NCI-H510A (cell line): ENCODE measurements at regions not wholly inside any gene's neighbourhood (a gene's known extent, or its start where the extent isn't known, plus 50 kb on each side); places are given as distances from the start of the nearest gene placed in this dataset.

Source experiments
- DNase-seq: peaks from one replicate; lab custom pipeline; 2025; lab: John Stamatoyannopoulos, UW

GRCh38 chr2:236855176-236855865 lies 230.4 kb upstream of the COPS8 start:
- no peak for DNase-seq

GRCh38 chr2:236855866-236856847 lies 229.5 kb upstream of the COPS8 start:
- no peak for DNase-seq

GRCh38 chr2:236856848-236857235 lies 228.8 kb upstream of the COPS8 start:
- DNase-seq, result no peak

GRCh38 chr2:236857246-236857645 lies 228.4 kb upstream of the COPS8 start:
- DNase-seq, result no peak

GRCh38 chr2:236857781-236858180 lies 227.9 kb upstream of the COPS8 start:
- no peak for DNase-seq

- DNase-seq, result no peak
These were observed 227.0 kb upstream of the COPS8 start for GRCh38 chr2:236858661-236859060.

- no peak for DNase-seq
These were observed 225.8 kb upstream of the COPS8 start for GRCh38 chr2:236859908-236860307.

- no peak for DNase-seq
These were observed 224.4 kb upstream of the COPS8 start for GRCh38 chr2:236861196-236861875.

GRCh38 chr2:236861944-236862343 lies 223.7 kb upstream of the COPS8 start:
- no peak for DNase-seq

- no peak for DNase-seq
These were observed 223.2 kb upstream of the COPS8 start for GRCh38 chr2:236862526-236862925.

GRCh38 chr2:236862961-236863728 lies 222.5 kb upstream of the COPS8 start:
- no peak for DNase-seq

- DNase-seq, result no peak
These were observed 222.0 kb upstream of the COPS8 start for GRCh38 chr2:236863729-236864126.

- no peak for DNase-seq
These were observed 220.6 kb upstream of the COPS8 start for GRCh38 chr2:236865052-236865451.

GRCh38 chr2:236866542-236867340 lies 218.9 kb upstream of the COPS8 start:
- DNase-seq, result no peak

GRCh38 chr2:236867441-236868260 lies 218.0 kb upstream of the COPS8 start:
- no peak for DNase-seq

GRCh38 chr2:236870370-236870769 lies 215.3 kb upstream of the COPS8 start:
- DNase-seq, result no peak

GRCh38 chr2:236871500-236872001 lies 214.1 kb upstream of the COPS8 start:
- DNase-seq, result no peak

- no peak for DNase-seq
These were observed 213.7 kb upstream of the COPS8 start for GRCh38 chr2:236872015-236872414.

- no peak for DNase-seq
These were observed 212.7 kb upstream of the COPS8 start for GRCh38 chr2:236872981-236873380.

GRCh38 chr2:236873636-236874035 lies 212.1 kb upstream of the COPS8 start:
- no peak for DNase-seq
